ENCODE measurements at regions not wholly inside any gene's neighbourhood (a gene's known extent, or its start where the extent isn't known, plus 50 kb on each side); places are given as distances from the start of the nearest gene placed in this dataset.

DNA sequence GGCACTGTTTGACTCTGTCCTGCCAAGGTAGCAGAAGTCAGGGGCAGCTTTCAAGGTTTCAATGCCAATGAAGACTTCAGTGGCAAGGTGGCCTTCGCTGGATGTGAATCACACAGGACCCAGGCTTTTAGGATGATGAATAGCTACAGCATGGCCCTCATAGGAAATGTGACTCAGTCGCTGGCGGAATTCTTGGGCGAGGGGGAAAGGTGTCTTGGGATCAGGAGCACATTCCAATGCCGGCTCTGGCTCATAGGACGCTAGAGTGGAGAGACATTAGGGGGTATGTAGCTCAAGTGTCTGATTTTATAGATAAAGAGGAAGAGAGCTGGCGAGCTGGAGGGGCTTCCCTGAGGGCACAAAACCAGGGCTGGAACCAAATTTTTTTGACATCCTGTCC is 68.6 kb downstream of the SMIM21 start:
- Histone ChIP-seq H3K27me3 (no peaks in the 10 kb centered on the region), H3K4me3 (no peak overlapping the region), H3K36me3 (no peaks in the 10 kb centered on the region), H3K27ac (no peak overlapping the region), H3K9me3 (ENCODE audit: low read depth) (no peaks in the 10 kb centered on the region), H3K4me1 (ENCODE audit: low read depth) (no peaks in the 10 kb centered on the region)
- DNase-seq (ENCODE audit: low read depth in 1 of 2, low spot score in 1 of 2) = no peak
- no peak for TF ChIP-seq CTCF (IDR thresholded peaks at IDR 0.05; ENCODE audit: low read depth, low read length)

GRCh38 chr18:75353357-75353756 is 74.1 kb downstream of the SMIM21 start:
- no peaks in the 10 kb centered on the region for H3K36me3 ChIP-seq
- no peak overlapping the region for H3K27ac ChIP-seq
- no peak overlapping the region for H3K4me3 ChIP-seq
- H3K27me3 ChIP-seq = no peaks in the 10 kb centered on the region
- H3K4me1 ChIP-seq (ENCODE audit: low read depth) = no peaks in the 10 kb centered on the region
- no peak for TF ChIP-seq CTCF (IDR thresholded peaks at IDR 0.05; ENCODE audit: low read depth, low read length)
- no peak for DNase-seq (ENCODE audit: low read depth in 1 of 2, low spot score in 1 of 2)
- no peaks in the 10 kb centered on the region for H3K9me3 ChIP-seq (ENCODE audit: low read depth)

- no peak for TF ChIP-seq CTCF (IDR thresholded peaks at IDR 0.05; ENCODE audit: low read depth, low read length)
- no peak for DNase-seq (ENCODE audit: low read depth in 1 of 2, low spot score in 1 of 2)
- H3K36me3 ChIP-seq = no peaks in the 10 kb centered on the region
- H3K27me3 ChIP-seq = no peaks in the 10 kb centered on the region
- no peak overlapping the region for H3K27ac ChIP-seq
- no peaks in the 10 kb centered on the region for H3K9me3 ChIP-seq (ENCODE audit: low read depth)
- no peaks in the 10 kb centered on the region for H3K4me1 ChIP-seq (ENCODE audit: low read depth)
- no peak overlapping the region for H3K4me3 ChIP-seq
Observed at GRCh38 chr18:75351409-75351808, 76.1 kb downstream of the SMIM21 start.

DNA sequence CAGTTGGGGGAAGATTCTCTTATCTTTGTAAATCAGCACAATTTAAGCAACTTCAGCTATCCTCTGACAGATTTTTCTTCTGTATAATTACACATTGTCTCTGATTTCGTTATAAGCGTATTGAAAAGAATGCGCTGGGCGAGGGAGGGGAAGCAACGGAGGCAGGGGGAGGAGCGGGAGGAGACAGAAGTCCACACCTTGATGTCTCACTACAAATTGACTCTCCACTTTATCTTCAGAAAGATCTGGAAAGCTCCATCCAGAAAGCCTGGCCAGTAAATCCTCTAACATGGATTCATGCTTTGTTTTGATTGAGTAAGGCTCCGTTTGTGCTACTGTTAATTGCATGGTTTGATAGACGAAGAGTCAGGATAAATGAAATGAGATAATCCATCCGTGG is 76.6 kb downstream of the SMIM21 start:
- H3K27ac ChIP-seq = no peak overlapping the region
- no peak overlapping the region for H3K4me3 ChIP-seq
- H3K36me3 ChIP-seq = no peaks in the 10 kb centered on the region
- no peaks in the 10 kb centered on the region for H3K9me3 ChIP-seq (ENCODE audit: low read depth)
- H3K4me1 ChIP-seq (ENCODE audit: low read depth) = no peaks in the 10 kb centered on the region
- TF ChIP-seq CTCF (IDR thresholded peaks at IDR 0.05; ENCODE audit: low read depth, low read length) = no peak
- no peak for DNase-seq (ENCODE audit: low read depth in 1 of 2, low spot score in 1 of 2)
- no peaks in the 10 kb centered on the region for H3K27me3 ChIP-seq

DNA sequence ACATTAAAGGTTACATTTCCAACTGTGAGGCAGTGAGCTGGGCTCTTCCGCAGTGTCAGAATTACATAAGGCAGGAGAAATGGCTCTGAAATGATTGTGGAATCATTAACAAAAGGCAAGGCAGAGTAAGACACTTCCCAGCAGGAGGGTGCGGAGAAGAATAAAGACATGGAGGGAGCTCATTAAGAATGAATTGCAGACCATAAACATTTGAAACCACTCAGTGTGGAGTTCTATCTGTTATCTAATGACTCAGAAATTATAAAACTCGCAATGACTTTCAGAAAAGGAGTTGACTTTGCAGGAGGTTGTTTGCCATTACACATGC is 77.0 kb downstream of the SMIM21 start:
- Histone ChIP-seq H3K4me3 (no peak overlapping the region), H3K9me3 (ENCODE audit: low read depth) (no peaks in the 10 kb centered on the region), H3K36me3 (no peaks in the 10 kb centered on the region), H3K4me1 (ENCODE audit: low read depth) (no peaks in the 10 kb centered on the region), H3K27me3 (no peaks in the 10 kb centered on the region), H3K27ac (no peak overlapping the region)
- no peak for TF ChIP-seq CTCF (IDR thresholded peaks at IDR 0.05; ENCODE audit: low read depth, low read length)
- no peak for DNase-seq (ENCODE audit: low read depth in 1 of 2, low spot score in 1 of 2)
